HFF-Myc (cell line): ENCODE measurements at regions not wholly inside any gene's neighbourhood (a gene's known extent, or its start where the extent isn't known, plus 50 kb on each side); places are given as distances from the start of the nearest gene placed in this dataset.

Experiments
- DNase-seq: peaks from one replicate; pipeline ENCODE4 v3.0.0-alpha.2; 2011; ENCODE audit warnings: low read depth; ENCODE audit errors: extremely low read depth
- H3K4me3 ChIP-seq: replicated peaks from 2 replicates; pipeline ENCODE4 v1.5.1; 2011; ENCODE audit warnings: low read depth, mild to moderate bottlenecking, control low read depth, low read length
- TF ChIP-seq, protein P1 (sequence below): IDR thresholded peaks from 2 replicates; pipeline ENCODE4 v1.5.1; 2012; ENCODE audit warnings: mild to moderate bottlenecking, low read depth, low read length, control low read depth; ENCODE audit errors: missing control alignments

DNA sequence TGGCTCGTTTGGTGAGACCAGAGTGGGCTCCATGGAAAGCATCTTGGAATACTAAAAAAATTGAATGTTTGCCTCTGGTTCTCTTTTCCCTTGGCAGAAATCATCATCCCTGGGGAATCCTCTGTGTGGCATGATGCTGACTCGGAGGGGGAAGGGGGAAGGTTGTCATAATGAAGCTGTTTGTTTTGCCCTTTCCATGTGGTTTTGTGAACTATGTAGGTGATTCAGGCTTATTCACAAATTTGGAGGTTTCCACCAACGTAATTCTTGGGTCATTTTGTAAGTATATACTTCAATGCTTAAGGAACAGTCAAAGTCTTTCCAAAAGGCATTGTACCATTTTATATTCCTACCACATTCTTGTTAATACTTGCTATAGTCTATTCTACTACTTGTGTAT, 754.0 kb upstream of the FAT3 start:
- H3K4me3 ChIP-seq: no peak overlapping the region
- DNase-seq: no peak
- TF ChIP-seq, protein P1, sequence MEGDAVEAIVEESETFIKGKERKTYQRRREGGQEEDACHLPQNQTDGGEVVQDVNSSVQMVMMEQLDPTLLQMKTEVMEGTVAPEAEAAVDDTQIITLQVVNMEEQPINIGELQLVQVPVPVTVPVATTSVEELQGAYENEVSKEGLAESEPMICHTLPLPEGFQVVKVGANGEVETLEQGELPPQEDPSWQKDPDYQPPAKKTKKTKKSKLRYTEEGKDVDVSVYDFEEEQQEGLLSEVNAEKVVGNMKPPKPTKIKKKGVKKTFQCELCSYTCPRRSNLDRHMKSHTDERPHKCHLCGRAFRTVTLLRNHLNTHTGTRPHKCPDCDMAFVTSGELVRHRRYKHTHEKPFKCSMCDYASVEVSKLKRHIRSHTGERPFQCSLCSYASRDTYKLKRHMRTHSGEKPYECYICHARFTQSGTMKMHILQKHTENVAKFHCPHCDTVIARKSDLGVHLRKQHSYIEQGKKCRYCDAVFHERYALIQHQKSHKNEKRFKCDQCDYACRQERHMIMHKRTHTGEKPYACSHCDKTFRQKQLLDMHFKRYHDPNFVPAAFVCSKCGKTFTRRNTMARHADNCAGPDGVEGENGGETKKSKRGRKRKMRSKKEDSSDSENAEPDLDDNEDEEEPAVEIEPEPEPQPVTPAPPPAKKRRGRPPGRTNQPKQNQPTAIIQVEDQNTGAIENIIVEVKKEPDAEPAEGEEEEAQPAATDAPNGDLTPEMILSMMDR: no peak

DNA sequence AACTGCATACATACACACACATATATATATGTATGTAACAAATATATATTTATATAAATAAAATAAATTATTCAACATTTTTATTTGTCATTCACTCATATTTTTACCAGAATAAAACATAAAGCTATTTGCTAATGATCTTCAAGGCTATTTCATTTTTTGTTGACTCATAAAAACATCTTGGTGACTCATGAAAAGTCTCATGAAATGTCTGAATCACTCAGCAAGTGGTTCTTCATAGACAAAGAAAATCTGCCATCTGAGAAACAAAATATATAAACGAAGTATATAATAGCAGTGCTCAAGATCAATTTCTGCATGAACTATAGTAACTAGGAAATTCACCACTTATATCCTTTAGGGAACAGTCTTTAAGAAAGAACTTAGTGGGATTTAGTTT, 764.8 kb upstream of the FAT3 start:
- TF ChIP-seq, protein P1: no peak
- no peak overlapping the region for H3K4me3 ChIP-seq
- DNase-seq: no peak

DNA sequence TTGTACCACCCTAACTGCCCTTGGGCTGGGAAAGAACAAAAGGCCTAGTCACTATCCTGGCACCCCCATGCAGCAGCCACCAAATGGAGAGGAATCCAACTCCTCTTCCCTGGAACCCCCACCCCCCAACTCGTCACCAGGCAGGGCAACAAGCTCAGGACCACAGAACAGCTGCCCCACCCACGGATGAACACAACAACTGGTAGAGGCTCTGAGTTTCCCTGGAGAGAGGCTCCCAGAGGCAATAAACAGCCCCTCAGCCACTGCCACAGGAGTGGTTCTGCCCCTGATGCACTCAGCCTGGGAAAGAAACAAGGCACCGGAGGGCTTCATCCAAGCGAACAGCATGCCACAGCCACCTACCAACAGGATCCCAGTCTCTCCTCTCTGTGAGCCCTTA, 778.4 kb upstream of the FAT3 start:
- TF ChIP-seq, protein P1: no peak
- no peak overlapping the region for H3K4me3 ChIP-seq
- no peak for DNase-seq

DNA sequence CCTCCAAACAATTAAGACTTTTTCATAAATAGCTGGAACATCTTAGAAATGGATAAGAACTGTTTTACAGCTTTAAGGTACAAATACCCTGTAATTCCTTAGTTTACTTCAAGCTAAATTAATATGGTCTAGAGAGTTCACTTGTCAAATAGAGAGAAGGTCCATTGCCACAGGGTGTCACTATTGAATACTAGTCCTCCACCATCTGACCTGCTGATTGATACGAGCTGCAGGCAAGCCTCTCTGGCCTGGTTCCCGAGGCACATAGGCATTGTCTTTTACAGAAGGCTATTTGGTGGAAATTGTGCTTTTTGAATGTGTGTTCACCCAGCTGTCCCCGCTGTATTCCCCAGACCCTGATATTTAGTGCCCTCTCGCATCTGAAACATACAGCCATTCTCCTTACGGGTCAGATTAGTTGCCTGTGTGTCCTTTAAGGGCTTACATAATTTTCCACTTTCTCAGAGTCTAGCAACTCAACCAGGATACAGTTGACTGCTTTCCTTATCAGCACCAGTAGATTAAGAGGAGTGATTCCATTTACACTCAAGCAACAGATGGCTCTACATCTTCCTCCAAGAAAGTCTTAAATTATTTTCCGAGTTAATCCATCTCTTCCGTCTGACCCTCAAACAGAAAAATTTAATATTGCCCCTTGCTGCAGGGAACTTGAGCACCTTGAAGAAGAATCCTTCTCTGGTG, 788.8 kb upstream of the FAT3 start:
- no peak for DNase-seq
- TF ChIP-seq, protein P1: no peak

DNA sequence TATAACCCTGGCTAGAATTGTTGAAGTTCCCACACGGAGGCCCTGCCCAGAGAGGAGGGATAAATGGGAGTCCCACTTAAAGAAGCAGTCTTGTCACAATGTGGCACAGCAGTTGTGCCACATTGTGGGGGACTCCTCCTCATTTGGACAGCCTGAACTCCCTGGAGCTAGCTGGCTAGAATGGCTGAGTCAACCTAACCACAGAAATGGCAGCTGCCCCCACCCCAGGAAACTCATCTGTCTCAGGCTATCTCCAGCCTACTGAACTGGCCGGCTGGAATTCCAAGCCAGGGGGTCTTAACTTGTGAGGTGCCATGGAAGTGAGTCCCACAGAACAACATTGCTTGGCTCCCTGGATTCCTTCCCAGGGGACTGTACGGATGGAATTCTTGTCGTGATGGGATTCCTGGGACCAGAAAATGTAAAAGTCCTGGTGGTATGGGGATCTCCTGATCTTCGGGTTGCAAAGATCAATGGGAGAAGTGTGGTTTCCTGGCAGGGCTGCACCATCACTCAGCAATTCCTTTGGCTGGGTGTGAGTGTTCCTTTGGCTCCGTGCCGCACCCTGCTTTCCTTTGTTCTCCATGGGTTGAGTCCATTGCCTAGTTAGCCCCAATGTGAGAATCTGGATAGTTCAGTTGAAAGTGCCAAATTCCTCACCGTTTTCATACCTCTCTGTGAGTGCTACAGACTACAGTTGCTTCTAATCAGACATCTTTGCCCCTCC, 791.2 kb upstream of the FAT3 start:
- no peak overlapping the region for H3K4me3 ChIP-seq
- DNase-seq: peak; percentile 0
- TF ChIP-seq, protein P1: no peak

More for the DNA sequence above, 788.8 kb upstream of the FAT3 start:
- H3K4me3 ChIP-seq: no peak overlapping the region

DNA sequence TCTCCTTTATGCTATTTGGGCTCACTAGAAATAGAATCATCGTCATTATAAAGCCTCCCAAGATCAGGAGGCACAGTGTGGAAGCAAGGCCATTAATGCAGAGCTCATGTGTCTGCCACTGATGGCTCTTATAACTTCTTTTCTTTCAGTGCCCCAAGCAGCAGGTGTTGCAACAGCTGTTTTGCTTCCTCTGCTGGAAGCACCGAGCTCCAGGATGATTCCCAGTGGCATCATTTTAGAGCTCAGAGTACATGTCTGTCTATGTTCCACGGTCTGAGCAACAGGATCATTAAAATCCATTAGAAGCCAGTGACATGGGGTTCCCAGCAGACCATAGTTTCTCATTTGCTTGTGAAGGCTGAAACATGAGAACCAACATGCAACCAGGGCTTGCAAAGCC, 803.0 kb upstream of the FAT3 start:
- no peak for DNase-seq
- no peak overlapping the region for H3K4me3 ChIP-seq
- TF ChIP-seq, protein P1: no peak

DNA sequence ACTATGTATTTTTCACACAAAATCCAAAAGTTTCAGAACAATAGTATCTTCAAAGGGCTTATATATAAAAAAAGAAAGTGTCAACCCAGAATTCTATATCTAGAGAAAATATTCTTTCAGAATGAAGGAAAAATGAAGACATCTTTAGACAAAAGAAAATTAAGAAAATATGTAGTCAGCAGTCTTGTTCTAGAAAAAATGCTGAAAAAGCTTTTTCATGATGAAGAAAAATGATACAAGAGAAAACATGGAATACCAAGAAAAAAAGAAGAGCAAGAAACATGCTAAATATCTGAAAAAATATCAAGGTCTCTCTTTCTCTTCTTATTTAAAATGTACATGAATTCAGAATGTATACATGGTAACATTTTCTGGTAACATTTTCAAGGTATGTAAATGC, 816.8 kb upstream of the FAT3 start:
- no peak for DNase-seq
- H3K4me3 ChIP-seq: no peak overlapping the region
- TF ChIP-seq, protein P1: no peak
